HG02759 (cell line): ENCODE measurements at regions not wholly inside any gene's neighbourhood (a gene's known extent, or its start where the extent isn't known, plus 50 kb on each side); places are given as distances from the start of the nearest gene placed in this dataset.
A peak's percentile ranks its signal among the peaks of the same experiment; 100 is the strongest.
"Not testable (repeated sequence)": the region's sequence is repeated elsewhere in the genome, so short reads cannot be mapped to it uniquely, and the experiment has no call there.

Experiments used
- ATAC-seq: cut with Tn5 transposase; IDR thresholded peaks from one replicate; pipeline ENCODE4 v1.9.1; 2021; ENCODE audit warnings: mild to moderate bottlenecking, moderate library complexity; ENCODE audit not compliant: unreplicated experiment

- no peak for ATAC-seq
Measured at GRCh38 chrX:42832764-42833549, 55.0 kb upstream of the PPP1R2C start.

DNA sequence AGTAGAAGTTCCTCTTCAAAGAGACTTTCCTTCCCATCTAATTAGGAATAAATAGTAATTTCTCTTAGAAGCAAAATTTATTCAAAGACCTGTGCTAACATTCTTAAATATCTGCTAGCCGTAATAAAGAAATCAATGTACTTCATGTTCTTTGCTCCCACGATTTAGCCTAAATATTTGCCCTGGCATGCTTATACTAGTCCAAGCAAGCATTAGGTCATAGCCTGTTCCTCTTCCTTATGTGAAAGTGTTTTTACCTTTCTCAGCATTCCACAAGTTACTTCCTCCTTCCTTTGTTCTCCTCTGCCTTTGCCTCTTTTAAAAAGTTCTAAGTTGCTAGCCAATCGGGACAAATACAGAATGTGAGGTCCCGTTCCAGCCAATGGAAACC, 55.6 kb upstream of the PPP1R2C start:
- ATAC-seq, result not testable (repeated sequence)

DNA sequence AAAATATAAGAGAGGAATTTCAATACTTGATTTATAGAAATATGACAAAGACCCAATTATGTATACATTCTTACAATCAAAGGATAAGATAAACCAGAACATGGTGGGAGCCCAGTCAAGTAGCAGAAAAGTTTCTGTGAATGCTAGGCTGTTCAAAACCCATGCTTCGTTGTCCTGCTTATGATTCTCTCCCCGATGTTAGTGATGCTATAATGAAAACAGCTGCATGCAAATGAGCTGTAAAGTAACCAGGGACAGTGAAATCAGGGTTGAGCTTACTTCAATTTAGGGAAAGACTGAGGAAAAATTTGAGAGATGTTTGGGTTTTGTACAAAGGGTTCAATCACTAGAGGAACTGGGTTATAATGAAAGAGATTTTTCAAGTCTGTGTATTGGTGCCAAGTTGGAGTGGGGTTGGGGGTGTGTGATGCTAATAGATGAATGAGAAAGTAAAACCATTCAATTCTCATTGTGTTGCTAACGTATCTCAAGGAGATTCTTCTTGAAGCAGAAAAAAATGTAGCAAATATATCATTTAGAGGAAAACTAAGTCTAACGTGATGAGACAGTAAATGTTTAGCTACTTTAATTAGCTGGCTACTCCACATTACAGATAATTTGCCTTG, 59.3 kb upstream of the PPP1R2C start:
- no peak for ATAC-seq

GRCh38 chrX:42837747-42838146, 59.8 kb upstream of the PPP1R2C start:
- peak; percentile 61 for ATAC-seq

DNA sequence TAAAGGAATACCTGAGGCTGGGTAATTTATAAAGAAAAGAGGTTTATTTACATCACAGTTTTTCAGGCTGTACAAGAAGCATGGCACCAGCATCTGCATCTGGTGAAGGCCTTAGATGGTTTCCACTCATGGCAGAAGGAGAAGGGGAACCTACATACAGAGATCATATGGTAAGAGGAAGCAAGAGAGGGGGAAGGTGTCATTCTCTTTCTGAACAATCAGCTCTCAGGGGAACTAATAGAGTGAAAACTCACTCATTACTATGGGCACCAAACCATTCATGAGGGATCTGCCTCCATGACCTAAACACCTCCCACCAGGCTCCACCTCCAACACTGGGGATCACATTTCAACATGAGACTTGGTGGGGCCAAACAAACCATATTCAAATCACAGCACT, 61.7 kb upstream of the PPP1R2C start:
- ATAC-seq, result no peak

GRCh38 chrX:42846741-42847140, 68.8 kb upstream of the PPP1R2C start:
- ATAC-seq, result no peak

GRCh38 chrX:42855259-42855658, 77.3 kb upstream of the PPP1R2C start:
- ATAC-seq, result no peak

DNA sequence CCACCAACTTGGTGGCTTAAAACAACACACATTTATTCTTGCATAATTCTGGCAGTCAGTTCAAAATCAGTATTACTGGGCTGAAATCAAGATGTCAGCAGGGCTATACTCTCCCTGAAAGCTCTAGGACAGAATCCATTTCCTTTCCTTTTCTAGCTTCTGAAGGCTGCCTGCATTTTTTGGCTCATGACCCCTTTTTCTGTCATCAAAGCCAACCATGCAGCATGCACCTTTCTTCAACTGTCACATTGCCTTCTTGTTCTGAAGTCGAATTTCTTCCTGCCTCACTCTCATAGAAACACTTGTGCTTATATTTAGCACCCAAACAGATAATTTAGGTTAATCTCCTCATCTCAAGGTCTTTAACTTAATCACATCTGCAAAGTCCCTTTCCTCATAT, 79.8 kb upstream of the PPP1R2C start:
- ATAC-seq, result no peak

GRCh38 chrX:42869011-42869410, 91.0 kb upstream of the PPP1R2C start:
- ATAC-seq, result no peak

DNA sequence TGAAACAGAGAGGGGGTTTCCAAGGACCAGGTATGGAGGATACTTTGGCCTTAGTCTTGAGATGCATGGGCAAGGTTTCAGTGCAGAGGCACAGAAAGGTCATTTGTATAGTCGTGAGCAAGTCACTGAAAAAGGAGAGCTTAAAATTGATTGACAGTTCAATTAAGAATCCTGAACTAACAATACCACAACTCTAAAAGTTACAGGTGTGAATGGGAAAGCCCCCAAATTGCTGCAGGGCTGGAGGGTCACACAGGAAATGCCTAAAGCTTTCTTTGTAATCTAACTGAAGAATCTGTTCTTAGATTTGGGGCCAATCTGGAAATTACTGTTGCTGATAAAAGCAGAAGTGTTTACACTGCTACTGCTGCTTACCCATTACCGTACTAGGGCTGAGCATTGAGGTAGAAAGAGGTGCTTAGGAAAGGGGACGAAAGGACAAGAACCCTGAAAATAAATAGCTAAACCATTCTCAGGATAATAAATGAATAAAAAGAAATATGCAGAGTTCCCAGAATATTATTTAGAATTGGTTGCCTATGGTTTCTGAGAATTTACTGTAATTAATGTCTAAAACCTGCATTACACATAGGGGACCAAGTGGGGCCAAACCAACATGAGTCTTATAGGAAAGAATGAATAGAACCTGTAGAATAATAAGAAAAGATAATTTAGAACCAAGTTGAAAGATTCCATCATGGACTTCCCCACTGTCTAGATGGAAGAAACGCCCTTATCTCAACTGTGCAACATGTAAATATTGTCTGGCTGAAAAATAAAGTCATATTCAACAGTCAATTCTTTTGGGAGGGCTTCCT, 91.9 kb upstream of the PPP1R2C start:
- peak; percentile 94 for ATAC-seq

- ATAC-seq, result no peak
Measured at GRCh38 chrX:42886519-42886918, 108.6 kb upstream of the PPP1R2C start.

DNA sequence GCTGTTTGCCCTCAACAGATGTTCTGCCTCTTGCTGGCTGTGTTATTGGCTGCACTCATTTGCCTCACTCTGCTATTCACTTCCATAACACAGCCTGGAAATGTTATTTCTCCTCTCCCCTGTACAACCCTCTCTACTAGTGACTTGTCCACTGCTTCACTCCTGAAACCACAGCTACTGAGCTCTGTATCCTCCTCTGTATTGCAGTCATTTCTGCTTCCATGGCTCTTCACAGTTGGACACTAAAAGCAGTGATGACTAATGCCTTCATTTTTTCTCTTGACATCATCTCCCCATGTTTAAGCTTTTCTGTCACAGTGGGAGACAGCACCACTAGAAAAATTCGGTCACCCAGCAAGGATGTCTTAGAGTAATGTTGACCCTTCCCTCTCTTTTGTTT, 123.0 kb upstream of the PPP1R2C start:
- no peak for ATAC-seq

- ATAC-seq, result no peak
Measured at GRCh38 chrX:42902513-42902912, 124.5 kb upstream of the PPP1R2C start.

DNA sequence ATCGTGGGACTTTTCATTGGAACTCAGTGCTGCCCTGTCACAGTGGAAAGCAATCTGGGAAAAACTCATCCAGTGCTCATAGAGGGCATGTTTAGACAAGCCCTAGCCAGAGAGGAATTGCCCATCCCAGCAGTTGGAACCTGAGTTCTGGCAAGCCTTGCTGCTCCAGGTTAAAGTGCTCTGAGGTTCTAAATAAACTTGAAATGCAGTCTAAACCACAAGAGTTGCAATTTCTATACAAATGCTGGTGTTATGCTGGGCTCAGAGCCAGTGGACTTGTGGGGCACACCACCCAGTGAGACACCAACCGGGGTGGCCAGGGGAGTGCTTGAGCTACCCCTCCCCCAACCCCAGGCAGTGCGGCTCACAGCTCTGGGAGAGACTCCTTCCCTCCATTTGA, 142.8 kb upstream of the PPP1R2C start:
- ATAC-seq, result no peak

DNA sequence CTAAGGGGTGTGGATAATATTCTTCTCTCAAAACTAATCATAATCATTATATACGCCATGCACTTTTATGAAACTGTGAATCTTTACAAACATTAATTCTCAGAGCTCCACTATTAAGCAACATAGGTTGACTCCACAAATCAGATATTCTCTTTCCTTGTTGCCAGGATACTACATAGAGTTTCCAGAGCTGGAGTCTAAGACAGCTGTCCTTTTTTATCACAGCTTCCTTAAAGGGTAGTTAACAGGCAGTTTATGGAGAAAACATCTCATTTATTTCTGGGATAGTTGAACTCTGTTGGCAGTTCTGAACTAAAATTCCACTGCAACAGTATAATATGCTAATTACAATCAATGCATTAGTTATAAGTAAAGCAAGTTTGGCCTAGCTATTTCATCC, 152.1 kb upstream of the PPP1R2C start:
- ATAC-seq, result no peak

DNA sequence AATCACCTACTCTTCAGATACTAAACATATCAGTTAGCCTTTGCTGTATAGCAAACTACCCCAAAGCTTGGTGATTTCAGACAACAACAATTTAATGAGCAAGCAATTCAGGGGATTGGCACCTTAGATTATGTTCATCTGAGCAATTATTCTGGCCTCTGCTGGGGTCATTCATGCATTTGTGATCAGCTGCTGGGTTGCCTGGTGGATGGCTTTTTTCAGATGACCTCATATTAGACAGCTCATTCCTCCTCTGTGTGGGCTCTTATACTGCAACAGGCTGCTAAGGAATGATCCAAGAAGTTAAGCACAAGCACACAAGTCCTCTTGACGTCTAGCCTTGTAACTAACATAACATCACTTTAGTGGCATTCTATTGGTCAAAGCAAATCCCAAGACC, 153.0 kb upstream of the PPP1R2C start:
- no peak for ATAC-seq

GRCh38 chrX:42933187-42933586, 155.2 kb upstream of the PPP1R2C start:
- no peak for ATAC-seq

DNA sequence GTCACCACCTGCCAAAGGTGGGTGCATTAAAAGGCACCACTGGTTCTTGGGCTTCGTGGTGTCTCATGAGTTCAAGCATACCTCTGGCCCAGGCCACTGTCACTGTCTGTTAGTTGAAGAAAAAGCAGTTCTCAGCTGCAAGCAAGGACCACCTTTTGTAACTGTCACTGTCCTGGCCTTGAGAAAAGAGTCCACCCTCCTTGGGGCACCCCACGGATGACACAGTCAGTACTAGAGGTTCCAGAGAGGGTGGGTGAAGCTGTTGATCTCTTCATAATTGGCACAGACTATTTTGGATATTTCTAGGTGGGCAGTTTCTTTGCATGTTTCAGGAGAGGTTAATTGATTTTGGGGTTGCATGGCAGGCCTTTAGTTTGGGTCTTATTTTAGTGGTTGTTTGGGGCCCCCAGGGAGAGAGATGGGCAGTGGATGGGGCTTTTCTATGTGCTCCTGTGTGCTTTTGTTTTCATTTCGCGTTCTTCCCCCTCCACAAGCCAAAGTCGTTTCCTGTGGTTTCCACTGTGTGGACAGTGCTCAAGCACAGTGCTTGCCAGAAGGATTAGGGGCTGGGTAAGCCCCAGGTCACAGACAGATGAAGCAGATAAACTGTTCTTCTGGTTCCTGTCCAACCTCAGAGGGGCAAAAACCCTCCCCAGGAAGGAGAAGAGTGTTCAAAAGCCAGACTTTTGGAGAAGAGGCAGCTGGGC, 156.2 kb upstream of the PPP1R2C start:
- peak; percentile 97 for ATAC-seq

- ATAC-seq, result no peak
Measured at GRCh38 chrX:42941671-42942070, 163.7 kb upstream of the PPP1R2C start.

DNA sequence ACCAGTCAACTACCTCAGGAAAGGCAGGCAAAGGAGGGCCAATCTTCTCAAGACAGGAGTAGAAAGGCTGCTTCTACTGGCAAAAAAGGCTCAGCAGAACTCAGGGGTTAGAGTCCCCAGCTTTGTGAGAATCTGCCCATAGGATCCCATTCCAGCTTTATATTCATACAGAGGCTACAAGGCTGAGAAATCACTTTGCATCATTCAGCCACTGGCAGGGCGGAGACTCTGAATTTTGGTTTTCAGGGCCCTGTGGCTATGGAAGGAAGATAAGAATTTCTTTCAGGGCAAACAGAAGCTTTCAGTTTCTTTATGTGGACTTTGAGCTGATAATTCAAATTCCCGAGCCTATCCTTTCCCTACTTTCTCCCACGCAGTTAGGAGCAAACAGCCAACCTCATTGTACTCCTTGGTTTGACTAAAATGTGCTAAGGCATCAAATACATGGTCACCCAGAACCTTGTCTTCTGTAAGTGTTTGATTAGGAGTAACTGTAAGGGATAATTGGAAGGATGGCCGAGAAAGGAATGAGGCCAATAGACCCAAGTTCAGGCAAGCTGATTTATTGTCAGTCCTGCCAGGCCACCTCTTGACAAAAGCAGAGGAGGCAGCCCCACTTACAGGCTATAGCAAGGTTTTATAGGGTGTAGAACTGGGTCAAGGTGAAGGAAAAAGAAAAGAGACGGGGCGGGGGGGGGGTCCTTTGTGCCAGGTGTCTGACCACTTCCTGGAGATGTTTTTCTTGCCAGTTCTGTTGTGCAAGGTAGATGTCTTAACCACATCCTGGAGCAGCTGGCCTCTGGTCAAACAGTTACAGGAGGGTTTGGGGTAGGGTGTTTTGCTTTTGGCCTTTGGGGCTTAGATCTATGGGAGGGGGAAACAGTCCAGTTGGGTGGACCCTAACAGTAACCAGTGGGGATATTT, 165.3 kb upstream of the PPP1R2C start:
- ATAC-seq, result peak; percentile 79
